Breast epithelium (tissue), 4 donors: ENCODE measurements at regions not wholly inside any gene's neighbourhood (a gene's known extent, or its start where the extent isn't known, plus 50 kb on each side); places are given as distances from the start of the nearest gene placed in this dataset.

Source experiments
- DNase-seq, 2 donors: peaks; one replicate each; pipeline ENCODE4 v3.0.0-alpha.2; 2019; ENCODE audit warnings: low spot score in 2 of 2
- H3K27ac ChIP-seq, 2 donors: fragments of 200-600 bp; sonication (generic) in 1 of 2; one replicate each; pipeline ENCODE4 v1.5.1; 2016 to 2019; ENCODE audit warnings: mild to moderate bottlenecking in 1 of 2
- H3K27me3 ChIP-seq, 2 donors: fragments of 200-600 bp; sonication (generic) in 1 of 2; one replicate each; pipeline versions ENCODE4 v1.5.1 to v1.6.0; 2017 to 2019; ENCODE audit warnings: control low read depth in 1 of 2, mild to moderate bottlenecking in 1 of 2
- H3K36me3 ChIP-seq: fragments of 200-600 bp; one replicate; pipeline ENCODE4 v1.5.1; 2019
- H3K4me1 ChIP-seq, 2 donors: fragments of 200-600 bp; sonication (generic); one replicate each; pipeline ENCODE4 v1.5.1; 2016 to 2019; ENCODE audit warnings: control low read depth in 1 of 2
- H3K4me3 ChIP-seq, 3 donors: fragments of 200-600 bp; sonication (generic); 1 replicate in 2 of 3; 2 replicates in 1 of 3; pipeline ENCODE4 v1.5.1; 2016 to 2019; ENCODE audit warnings: mild to moderate bottlenecking in 3 of 3, moderate library complexity in 2 of 3
- H3K9me3 ChIP-seq, 2 donors: fragments of 200-600 bp; sonication (generic) in 1 of 2; one replicate each; pipeline ENCODE4 v1.5.1; 2016 to 2019; ENCODE audit warnings: control low read depth in 1 of 2
- POLR2A ChIP-seq: fragments of 450-650 bp; IDR thresholded peaks from one replicate; pipeline ENCODE4 v1.6.1; 2016; ENCODE audit warnings: antibody characterized with exemption, mild to moderate bottlenecking, moderate library complexity
- POLR2AphosphoS5 ChIP-seq, 3 donors: sonication (generic); formaldehyde crosslinking; IDR thresholded peaks; one replicate each; pipeline ENCODE4 v1.6.1; 2017; ENCODE audit warnings: antibody characterized with exemption in 3 of 3
- intact Hi-C: fragments of 100-400 bp; cut with DNase I; formaldehyde crosslinking; loops from one replicate; pipeline ENCODE4 v1.15.1; 2023; ENCODE audit warnings: low total_unique reads
- TF ChIP-seq, protein P1 (sequence below), 3 donors: fragments of 450-650 bp; IDR thresholded peaks; one replicate each; pipeline ENCODE4 v1.5.1; 2016 to 2017; ENCODE audit warnings: antibody characterized with exemption in 3 of 3, mild to moderate bottlenecking in 3 of 3, moderate library complexity in 3 of 3

- intact Hi-C loops: no loop called here
- H3K4me3 ChIP-seq: no peak overlapping the region
- no peak for DNase-seq
- no peak overlapping the region for H3K27ac ChIP-seq
- no peaks in the 10 kb centered on the region for H3K27me3 ChIP-seq
- no peaks in the 10 kb centered on the region for H3K36me3 ChIP-seq
- peaks cover 0 to 4% of the 10 kb centered on the region in 2 donors for H3K9me3 ChIP-seq
- no peaks in the 10 kb centered on the region for H3K4me1 ChIP-seq
- no peak for TF ChIP-seq POLR2AphosphoS5 (IDR thresholded peaks at IDR 0.05)
- TF ChIP-seq POLR2A: no peak
- TF ChIP-seq, protein P1, sequence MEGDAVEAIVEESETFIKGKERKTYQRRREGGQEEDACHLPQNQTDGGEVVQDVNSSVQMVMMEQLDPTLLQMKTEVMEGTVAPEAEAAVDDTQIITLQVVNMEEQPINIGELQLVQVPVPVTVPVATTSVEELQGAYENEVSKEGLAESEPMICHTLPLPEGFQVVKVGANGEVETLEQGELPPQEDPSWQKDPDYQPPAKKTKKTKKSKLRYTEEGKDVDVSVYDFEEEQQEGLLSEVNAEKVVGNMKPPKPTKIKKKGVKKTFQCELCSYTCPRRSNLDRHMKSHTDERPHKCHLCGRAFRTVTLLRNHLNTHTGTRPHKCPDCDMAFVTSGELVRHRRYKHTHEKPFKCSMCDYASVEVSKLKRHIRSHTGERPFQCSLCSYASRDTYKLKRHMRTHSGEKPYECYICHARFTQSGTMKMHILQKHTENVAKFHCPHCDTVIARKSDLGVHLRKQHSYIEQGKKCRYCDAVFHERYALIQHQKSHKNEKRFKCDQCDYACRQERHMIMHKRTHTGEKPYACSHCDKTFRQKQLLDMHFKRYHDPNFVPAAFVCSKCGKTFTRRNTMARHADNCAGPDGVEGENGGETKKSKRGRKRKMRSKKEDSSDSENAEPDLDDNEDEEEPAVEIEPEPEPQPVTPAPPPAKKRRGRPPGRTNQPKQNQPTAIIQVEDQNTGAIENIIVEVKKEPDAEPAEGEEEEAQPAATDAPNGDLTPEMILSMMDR (IDR thresholded peaks at IDR 0.05): no peak
Measured at GRCh38 chr2:123200035-123200434, 825.1 kb upstream of the CNTNAP5 start.

GRCh38 chr2:123207245-123207644 is 817.8 kb upstream of the CNTNAP5 start:
- H3K27me3 ChIP-seq: no peaks in the 10 kb centered on the region
- no peaks in the 10 kb centered on the region for H3K4me1 ChIP-seq
- no peak overlapping the region for H3K27ac ChIP-seq
- H3K36me3 ChIP-seq: no peaks in the 10 kb centered on the region
- H3K4me3 ChIP-seq: no peak overlapping the region
- no peak for TF ChIP-seq POLR2AphosphoS5 (IDR thresholded peaks at IDR 0.05)
- TF ChIP-seq, protein P1 (IDR thresholded peaks at IDR 0.05): no peak
- no peak for TF ChIP-seq POLR2A
- intact Hi-C loops: no loop called here
- peaks cover 0 to 3% of the 10 kb centered on the region in 2 donors for H3K9me3 ChIP-seq
- DNase-seq: no peak

DNA sequence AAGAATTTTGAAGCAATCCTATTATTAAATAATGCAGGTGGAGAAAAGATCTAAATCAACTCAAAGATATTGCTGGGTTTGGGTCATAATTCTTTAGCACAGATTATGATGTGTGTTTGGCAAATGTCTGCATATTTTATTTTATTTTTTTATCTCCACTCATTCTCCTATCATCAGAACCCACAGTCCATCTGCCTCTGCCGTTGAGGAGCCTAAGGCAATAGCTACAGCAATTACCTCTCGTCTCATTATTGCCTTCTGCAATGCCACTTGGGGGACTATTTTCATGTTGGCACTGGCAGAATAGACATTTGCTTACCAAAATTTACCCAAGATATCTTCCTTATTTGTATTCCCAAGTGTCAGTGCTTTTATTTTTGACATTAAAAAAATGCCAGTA is 815.9 kb upstream of the CNTNAP5 start:
- intact Hi-C loops: no loop called here

GRCh38 chr2:123211181-123211580 is 813.9 kb upstream of the CNTNAP5 start:
- TF ChIP-seq POLR2AphosphoS5 (IDR thresholded peaks at IDR 0.05) (no peak), POLR2A (no peak)
- TF ChIP-seq, protein P1 (IDR thresholded peaks at IDR 0.05): no peak
- intact Hi-C loops: loop anchor here (5.0 kb wide), 1 partner anchor 1144 kb away; no protein-coding TSS in a partner anchor
- Histone ChIP-seq H3K9me3 (no peaks in the 10 kb centered on the region), H3K27me3 (no peaks in the 10 kb centered on the region), H3K36me3 (no peaks in the 10 kb centered on the region), H3K27ac (no peak overlapping the region), H3K4me3 (no peak overlapping the region), H3K4me1 (no peaks in the 10 kb centered on the region)
- no peak for DNase-seq

More for the DNA sequence above, 815.9 kb upstream of the CNTNAP5 start:
- no peaks in the 10 kb centered on the region for H3K27me3 ChIP-seq
- H3K4me1 ChIP-seq: no peaks in the 10 kb centered on the region
- no peaks in the 10 kb centered on the region for H3K36me3 ChIP-seq
- TF ChIP-seq, protein P1 (IDR thresholded peaks at IDR 0.05): no peak
- TF ChIP-seq POLR2A (no peak), POLR2AphosphoS5 (IDR thresholded peaks at IDR 0.05) (no peak)
- H3K27ac ChIP-seq: no peak overlapping the region
- H3K4me3 ChIP-seq: no peak overlapping the region
- H3K9me3 ChIP-seq: no peaks in the 10 kb centered on the region
- no peak for DNase-seq

GRCh38 chr2:123245156-123245555 is 779.9 kb upstream of the CNTNAP5 start:
- Histone ChIP-seq H3K27me3 (no peaks in the 10 kb centered on the region), H3K36me3 (no peaks in the 10 kb centered on the region), H3K27ac (no peak overlapping the region), H3K4me3 (no peak overlapping the region), H3K4me1 (no peaks in the 10 kb centered on the region), H3K9me3 (no peaks in the 10 kb centered on the region)
- DNase-seq: no peak
- TF ChIP-seq POLR2A: no peak
- no peak for TF ChIP-seq POLR2AphosphoS5 (IDR thresholded peaks at IDR 0.05)
- TF ChIP-seq, protein P1 (IDR thresholded peaks at IDR 0.05): no peak
- intact Hi-C loops: no loop called here
